Kidney (tissue), 13 donors: ENCODE measurements at regions not wholly inside any gene's neighbourhood (a gene's known extent, or its start where the extent isn't known, plus 50 kb on each side); places are given as distances from the start of the nearest gene placed in this dataset.

Source experiments
- DNase-seq, 5 donors: peaks; one replicate each; pipeline ENCODE4 v3.0.0-alpha.2; 2013 to 2020
- FAIRE-seq: peaks from 2 replicates; lab custom pipeline; 2012; peaks lifted over from hg19 to GRCh38; lab: Jason Lieb, UNC
- H3K27ac ChIP-seq, 2 donors: one replicate each; pipeline ENCODE4 v1.7.0; 2013; ENCODE audit warnings: low read depth in 2 of 2, low read length in 2 of 2, inconsistent platforms in 1 of 2
- H3K27me3 ChIP-seq: one replicate; pipeline ENCODE4 v1.7.1; 2013; ENCODE audit warnings: low read length, inconsistent platforms; ENCODE audit not compliant: control insufficient read depth, insufficient read depth
- H3K36me3 ChIP-seq, 3 donors: one replicate each; pipeline versions ENCODE4 v1.7.0 to v1.7.1; 2013; ENCODE audit warnings: low read length in 3 of 3, control low read depth in 1 of 3, inconsistent platforms in 1 of 3; ENCODE audit not compliant: insufficient read depth in 3 of 3, control insufficient read depth in 2 of 3
- H3K4me1 ChIP-seq, 3 donors: one replicate each; pipeline versions ENCODE4 v1.7.0 to v1.7.1; 2013; ENCODE audit warnings: low read length in 3 of 3, inconsistent platforms in 1 of 3, low read depth in 1 of 3; ENCODE audit not compliant: control insufficient read depth in 2 of 3, insufficient read depth in 2 of 3
- H3K4me3 ChIP-seq, 3 donors: one replicate each; pipeline versions ENCODE4 v1.7.0 to v1.8.1; 2013; ENCODE audit warnings: low read length in 3 of 3, control low read depth in 1 of 3, inconsistent platforms in 1 of 3
- H3K9ac ChIP-seq, 3 donors: one replicate each; pipeline versions ENCODE4 v1.7.0 to v1.7.1; 2013; ENCODE audit warnings: low read length in 3 of 3, control low read depth in 1 of 3, inconsistent platforms in 1 of 3
- H3K9me3 ChIP-seq, 3 donors: one replicate each; pipeline versions ENCODE4 v1.7.0 to v1.7.1; 2013; ENCODE audit warnings: low read length in 3 of 3, control low read depth in 1 of 3, inconsistent platforms in 1 of 3; ENCODE audit not compliant: control insufficient read depth in 2 of 3, insufficient read depth in 1 of 3
- intact Hi-C: fragments of 100-400 bp; cut with DNase I; formaldehyde crosslinking; loops from one replicate; pipeline ENCODE4 v1.11.1; 2022
- TF ChIP-seq, protein P1 (sequence below): IDR thresholded peaks from 3 replicates; pipeline ENCODE4 v1.5.1; 2012; ENCODE audit warnings: mild to moderate bottlenecking, moderate library complexity, borderline replicate concordance; ENCODE audit not compliant: insufficient read depth; ENCODE audit errors: extremely low read depth
- donor health status: control.
- donor health status: control.
- donor health status: control.
- donor health status: control.
- donor health status: control.
- donor health status: DM: yes; HTN: yes; CAD: no.
- donor health status: Normal renal cell carcinoma (clear cell type).

DNA sequence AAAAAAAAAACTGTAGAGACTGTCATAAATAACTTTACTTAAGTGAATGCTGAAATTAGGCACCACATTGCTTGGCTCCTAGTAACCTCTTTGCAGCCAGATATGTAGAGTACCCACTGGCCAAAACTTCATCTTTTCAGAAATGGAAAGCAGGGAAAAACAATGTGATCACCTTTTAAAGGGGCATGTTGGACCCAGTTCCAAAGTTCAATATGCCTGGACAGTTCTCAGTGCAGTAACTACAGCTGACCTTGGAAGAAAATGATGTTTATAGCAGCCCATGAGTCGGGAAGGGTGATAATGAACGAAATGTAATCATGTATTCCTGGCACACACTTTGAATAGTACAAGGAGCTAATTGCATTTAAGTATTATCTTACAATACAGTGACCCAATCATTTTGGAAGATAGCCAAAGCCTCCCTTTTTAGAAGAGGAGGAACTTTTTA lies 93.6 kb upstream of the TAB2 start:
- no peak overlapping the region for H3K4me3 ChIP-seq
- H3K9me3 ChIP-seq = no peaks in the 10 kb centered on the region
- H3K9ac ChIP-seq = no peak overlapping the region
- H3K4me1 ChIP-seq = peaks cover 0 to 3% (median 0%) of the 10 kb centered on the region in 3 donors
- DNase-seq (no peak), FAIRE-seq (no peak)
- no peak overlapping the region for H3K27ac ChIP-seq
- H3K27me3 ChIP-seq = no peaks in the 10 kb centered on the region
- intact Hi-C loops = no loop called here
- TF ChIP-seq, protein P1, sequence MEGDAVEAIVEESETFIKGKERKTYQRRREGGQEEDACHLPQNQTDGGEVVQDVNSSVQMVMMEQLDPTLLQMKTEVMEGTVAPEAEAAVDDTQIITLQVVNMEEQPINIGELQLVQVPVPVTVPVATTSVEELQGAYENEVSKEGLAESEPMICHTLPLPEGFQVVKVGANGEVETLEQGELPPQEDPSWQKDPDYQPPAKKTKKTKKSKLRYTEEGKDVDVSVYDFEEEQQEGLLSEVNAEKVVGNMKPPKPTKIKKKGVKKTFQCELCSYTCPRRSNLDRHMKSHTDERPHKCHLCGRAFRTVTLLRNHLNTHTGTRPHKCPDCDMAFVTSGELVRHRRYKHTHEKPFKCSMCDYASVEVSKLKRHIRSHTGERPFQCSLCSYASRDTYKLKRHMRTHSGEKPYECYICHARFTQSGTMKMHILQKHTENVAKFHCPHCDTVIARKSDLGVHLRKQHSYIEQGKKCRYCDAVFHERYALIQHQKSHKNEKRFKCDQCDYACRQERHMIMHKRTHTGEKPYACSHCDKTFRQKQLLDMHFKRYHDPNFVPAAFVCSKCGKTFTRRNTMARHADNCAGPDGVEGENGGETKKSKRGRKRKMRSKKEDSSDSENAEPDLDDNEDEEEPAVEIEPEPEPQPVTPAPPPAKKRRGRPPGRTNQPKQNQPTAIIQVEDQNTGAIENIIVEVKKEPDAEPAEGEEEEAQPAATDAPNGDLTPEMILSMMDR = no peak
- H3K36me3 ChIP-seq = no peaks in the 10 kb centered on the region

DNA sequence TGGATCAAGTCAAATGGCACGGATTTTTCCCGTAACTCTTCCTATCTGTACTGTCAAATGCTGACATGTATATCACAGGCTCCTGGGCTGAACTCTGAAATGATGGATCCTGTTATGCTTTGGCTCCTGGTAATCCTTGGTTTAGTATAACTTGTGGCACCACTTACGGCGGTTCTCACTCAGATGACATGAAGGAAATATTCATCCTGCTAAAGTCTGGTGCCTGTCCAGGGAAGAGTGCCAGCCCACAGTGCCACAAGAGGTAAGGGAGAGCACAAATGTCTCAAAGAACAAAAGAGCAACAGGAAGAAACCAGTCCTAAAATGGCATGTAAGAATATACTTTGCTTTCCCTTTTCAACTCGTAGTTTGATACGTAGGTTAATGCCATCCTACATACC lies 93.1 kb upstream of the TAB2 start:
- intact Hi-C loops = no loop called here
- Histone ChIP-seq H3K9me3 (no peaks in the 10 kb centered on the region), H3K36me3 (no peaks in the 10 kb centered on the region), H3K27ac (no peak overlapping the region), H3K27me3 (no peaks in the 10 kb centered on the region), H3K9ac (no peak overlapping the region), H3K4me1 (peaks cover 0 to 3% (median 0%) of the 10 kb centered on the region in 3 donors), H3K4me3 (no peak overlapping the region)
- no peak for DNase-seq
- no peak for FAIRE-seq
- TF ChIP-seq, protein P1 = no peak

DNA sequence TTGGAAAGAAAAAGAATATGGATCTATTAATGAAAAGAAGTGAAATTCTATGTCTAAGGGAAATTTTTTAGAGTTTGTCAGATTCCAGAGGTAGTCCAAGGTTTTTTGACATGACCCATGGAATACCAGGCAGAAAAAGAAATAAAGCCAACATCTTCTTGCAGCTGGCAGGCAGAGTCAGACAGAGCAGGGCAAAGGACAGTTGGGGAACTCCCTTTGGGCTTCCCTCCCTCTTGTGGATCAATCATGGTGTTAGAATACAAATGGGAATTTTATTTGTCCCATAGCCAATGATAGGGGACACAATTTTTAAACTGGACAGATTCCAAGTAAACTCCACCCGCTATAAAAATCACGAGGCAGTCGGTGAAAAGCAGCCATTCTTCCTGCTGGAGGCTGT lies 92.1 kb upstream of the TAB2 start:
- peaks cover 0 to 3% (median 0%) of the 10 kb centered on the region in 3 donors for H3K4me1 ChIP-seq
- H3K4me3 ChIP-seq = no peak overlapping the region
- H3K36me3 ChIP-seq = no peaks in the 10 kb centered on the region
- DNase-seq (no peak), FAIRE-seq (no peak)
- no peak overlapping the region for H3K27ac ChIP-seq
- TF ChIP-seq, protein P1 = no peak
- intact Hi-C loops = no loop called here
- no peak overlapping the region for H3K9ac ChIP-seq
- no peaks in the 10 kb centered on the region for H3K27me3 ChIP-seq
- H3K9me3 ChIP-seq = no peaks in the 10 kb centered on the region

DNA sequence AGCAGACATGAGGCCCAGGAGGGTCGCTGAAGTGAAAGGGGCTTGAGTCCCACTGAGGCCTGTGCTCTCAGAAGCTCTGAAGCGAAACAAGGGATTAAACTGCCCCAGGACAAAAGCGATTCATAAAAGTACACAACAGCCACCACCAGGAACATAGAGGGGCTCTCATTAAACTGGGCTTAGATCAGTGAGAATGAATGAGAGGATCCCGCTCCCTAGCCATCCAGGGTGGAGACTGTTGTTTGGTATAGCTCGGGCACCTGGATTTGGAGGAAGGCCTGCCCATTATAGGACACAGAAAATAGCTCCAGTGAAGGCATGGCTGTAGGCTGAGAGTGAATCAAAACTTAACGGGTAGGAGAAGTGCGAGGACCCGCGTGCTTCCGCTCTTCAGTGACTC lies 91.6 kb upstream of the TAB2 start:
- no peak for FAIRE-seq
- DNase-seq = no peak
- Histone ChIP-seq H3K4me1 (peaks cover 0 to 3% (median 0%) of the 10 kb centered on the region in 3 donors), H3K9me3 (no peaks in the 10 kb centered on the region), H3K4me3 (no peak overlapping the region), H3K36me3 (no peaks in the 10 kb centered on the region), H3K27ac (no peak overlapping the region), H3K27me3 (no peaks in the 10 kb centered on the region), H3K9ac (no peak overlapping the region)
- TF ChIP-seq, protein P1 = no peak
- intact Hi-C loops = no loop called here
